ENCODE measurements at regions not wholly inside any gene's neighbourhood (a gene's known extent, or its start where the extent isn't known, plus 50 kb on each side); places are given as distances from the start of the nearest gene placed in this dataset.

GRCh38 chr12:68560851-68561422, 49.8 kb upstream of the RAP1B start:
- no peaks in the 10 kb centered on the region for H3K36me3 ChIP-seq (ENCODE audit: control insufficient read depth, insufficient read depth, low read length)
- no peaks in the 10 kb centered on the region for H3K27me3 ChIP-seq (ENCODE audit: control insufficient read depth, insufficient read depth, low read length)
- H3K4me1 ChIP-seq (ENCODE audit: control insufficient read depth, insufficient read depth, low read length): no peaks in the 10 kb centered on the region
- H3K4me3 ChIP-seq (ENCODE audit: low read length): no peak overlapping the region
- H3K9ac ChIP-seq (ENCODE audit: low read length): no peak overlapping the region
- H3K27ac ChIP-seq (ENCODE audit: low read depth, low read length): no peak overlapping the region
